A549 (cell line): ENCODE measurements at regions not wholly inside any gene's neighbourhood (a gene's known extent, or its start where the extent isn't known, plus 50 kb on each side); places are given as distances from the start of the nearest gene placed in this dataset.
A peak's percentile ranks its signal among the peaks of the same experiment; 100 is the strongest.

Experiments used
- ATAC-seq, 2 experiments: fragments of 200-7000 bp in 1 of 2; fragments of >200 bp in 1 of 2; cut with Nextera tagmentation in 1 of 2; cut with Tn5 transposase in 1 of 2; 3 replicates each; pipeline versions ENCODE4 v1.8.0 to v1.9.1; 2018 to 2020; ENCODE audit warnings: mild to moderate bottlenecking in 1 of 2, moderate library complexity in 1 of 2
- CTCF ChIA-PET: fragments of 300-600 bp; sonication (Branson Sonifier 250); formaldehyde crosslinking; extraction: SDS; loops from one replicate; lab custom pipeline; 2021; ENCODE audit warnings: antibody characterized with exemption, inconsistent platforms; lab: Yijun Ruan, JAX
- POLR2A ChIA-PET: fragments of 350-600 bp; formaldehyde crosslinking; extraction: SDS; loops from one replicate; lab custom pipeline; 2021; ENCODE audit warnings: antibody characterized with exemption, inconsistent platforms; lab: Yijun Ruan, JAX
- DNase-seq, 2 experiments: peaks; one replicate each; pipeline versions ENCODE4 v3.0.0 to v3.0.0-alpha.2; 2011 to 2016; ENCODE audit warnings: low read depth in 1 of 2, low spot score in 1 of 2
- FAIRE-seq: peaks from 2 replicates; lab custom pipeline; 2011; peaks lifted over from hg19 to GRCh38; lab: Jason Lieb, UNC
- H3K27ac ChIP-seq, 2 experiments: fragments of >200 bp; sonication (Bioruptor Twin); formaldehyde crosslinking; 3 replicates each; pipeline ENCODE4 v1.5.1; 2016 to 2017
- H3K4me1 ChIP-seq: fragments of >200 bp; sonication (Bioruptor Twin); formaldehyde crosslinking; 3 replicates; pipeline ENCODE4 v1.6.1; 2016
- H3K4me2 ChIP-seq: fragments of >200 bp; sonication (Bioruptor Twin); formaldehyde crosslinking; 3 replicates; pipeline ENCODE4 v1.6.1; 2016
- H3K4me3 ChIP-seq: fragments of >200 bp; sonication (Bioruptor Twin); formaldehyde crosslinking; 3 replicates; pipeline ENCODE4 v1.5.1; 2016
- H3K9me3 ChIP-seq: fragments of >200 bp; sonication (Bioruptor Twin); formaldehyde crosslinking; 3 replicates; pipeline ENCODE4 v1.6.1; 2016
- CHD4 ChIP-seq: fragments of 200-600 bp; sonication (generic); IDR thresholded peaks from 2 replicates; pipeline ENCODE4 v1.6.1; 2016; ENCODE audit warnings: antibody characterized with exemption, mild to moderate bottlenecking, borderline replicate concordance
- EHMT2 ChIP-seq: fragments of 200-600 bp; sonication (generic); IDR thresholded peaks from 2 replicates; pipeline ENCODE4 v1.6.1; 2016; ENCODE audit warnings: antibody characterized with exemption, low read depth, mild to moderate bottlenecking, moderate library complexity
- ELK1 ChIP-seq: fragments of 150-350 bp; IDR thresholded peaks from 2 replicates; pipeline ENCODE4 v1.6.1; 2014; ENCODE audit warnings: low read depth, mild to moderate bottlenecking, low read length
- ESRRA ChIP-seq: fragments of 150-350 bp; IDR thresholded peaks from 2 replicates; pipeline ENCODE4 v1.6.1; 2014; ENCODE audit warnings: mild to moderate bottlenecking, low read length, borderline replicate concordance
- HDAC2 ChIP-seq: fragments of 200-600 bp; sonication (generic); IDR thresholded peaks from 2 replicates; pipeline ENCODE4 v1.6.1; 2016
- JUN ChIP-seq, 2 experiments: fragments of >200 bp; sonication (Bioruptor Twin); formaldehyde crosslinking; IDR thresholded peaks; 2 replicates in 1 of 2; 3 replicates in 1 of 2; pipeline ENCODE4 v1.6.1; 2016 to 2017
- KDM5A ChIP-seq: fragments of 200-600 bp; sonication (generic); IDR thresholded peaks from 2 replicates; pipeline ENCODE4 v1.6.1; 2016; ENCODE audit warnings: antibody characterized with exemption, mild to moderate bottlenecking
- MAFK ChIP-seq: fragments of 450-650 bp; IDR thresholded peaks from 2 replicates; pipeline ENCODE4 v1.6.1; 2014; ENCODE audit not compliant: partially characterized antibody
- NPAS2 ChIP-seq: fragments of 250-450 bp; sonication (Bioruptor Pico); IDR thresholded peaks from 2 replicates; pipeline ENCODE4 v1.8.0; 2022; ENCODE audit warnings: mild to moderate bottlenecking, moderate library complexity, borderline replicate concordance
- POLR2A ChIP-seq: IDR thresholded peaks from 2 replicates; pipeline ENCODE4 v1.6.1; 2012; ENCODE audit warnings: mild to moderate bottlenecking, low read length
- RARB ChIP-seq: fragments of 250-450 bp; sonication (Bioruptor Pico); IDR thresholded peaks from 2 replicates; pipeline ENCODE4 v1.8.0; 2021; ENCODE audit warnings: mild to moderate bottlenecking, moderate library complexity
- RCOR1 ChIP-seq: fragments of 150-350 bp; IDR thresholded peaks from 2 replicates; pipeline ENCODE4 v1.6.1; 2014; ENCODE audit warnings: antibody characterized with exemption, low read length, low read depth
- REST ChIP-seq: fragments of 200-600 bp; sonication (generic); IDR thresholded peaks from 2 replicates; pipeline ENCODE4 v1.6.1; 2016; ENCODE audit warnings: antibody characterized with exemption, mild to moderate bottlenecking, moderate library complexity
- RFX5 ChIP-seq: fragments of 450-650 bp; IDR thresholded peaks from 2 replicates; pipeline ENCODE4 v1.7.1; 2014; ENCODE audit warnings: antibody characterized with exemption, mild to moderate bottlenecking, moderate library complexity
- SREBF2 ChIP-seq: fragments of 450-650 bp; IDR thresholded peaks from 2 replicates; pipeline ENCODE4 v1.6.1; 2014; ENCODE audit warnings: mild to moderate bottlenecking, moderate library complexity
- TP53 ChIP-seq: fragments of 250-450 bp; sonication (Bioruptor Pico); IDR thresholded peaks from 2 replicates; pipeline ENCODE4 v1.5.0; 2021; ENCODE audit warnings: mild to moderate bottlenecking, moderate library complexity
- ZC3H11A ChIP-seq: fragments of 450-650 bp; IDR thresholded peaks from 2 replicates; pipeline ENCODE4 v1.6.1; 2014; ENCODE audit warnings: antibody characterized with exemption, mild to moderate bottlenecking
- ZFP36 ChIP-seq: fragments of 450-650 bp; IDR thresholded peaks from 2 replicates; pipeline ENCODE4 v1.6.1; 2014; ENCODE audit warnings: borderline replicate concordance; ENCODE audit not compliant: partially characterized antibody
- WGBS: methylation state at CpG from one replicate; pipeline ENCODE4 v1.1.6; 2017; ENCODE audit errors: missing lambda C conversion rate; 5-methylcytosine and 5-hydroxymethylcytosine counted together
- TF ChIP-seq, protein P1 (sequence below): fragments of 250-450 bp; sonication (Bioruptor Pico); IDR thresholded peaks from 2 replicates; pipeline ENCODE4 v1.5.0; 2020; ENCODE audit warnings: low read depth, mild to moderate bottlenecking, moderate library complexity
- TF ChIP-seq, protein P2 (sequence below): fragments of 450-650 bp; IDR thresholded peaks from 2 replicates; pipeline ENCODE4 v1.6.1; 2014; ENCODE audit warnings: antibody characterized with exemption

DNA sequence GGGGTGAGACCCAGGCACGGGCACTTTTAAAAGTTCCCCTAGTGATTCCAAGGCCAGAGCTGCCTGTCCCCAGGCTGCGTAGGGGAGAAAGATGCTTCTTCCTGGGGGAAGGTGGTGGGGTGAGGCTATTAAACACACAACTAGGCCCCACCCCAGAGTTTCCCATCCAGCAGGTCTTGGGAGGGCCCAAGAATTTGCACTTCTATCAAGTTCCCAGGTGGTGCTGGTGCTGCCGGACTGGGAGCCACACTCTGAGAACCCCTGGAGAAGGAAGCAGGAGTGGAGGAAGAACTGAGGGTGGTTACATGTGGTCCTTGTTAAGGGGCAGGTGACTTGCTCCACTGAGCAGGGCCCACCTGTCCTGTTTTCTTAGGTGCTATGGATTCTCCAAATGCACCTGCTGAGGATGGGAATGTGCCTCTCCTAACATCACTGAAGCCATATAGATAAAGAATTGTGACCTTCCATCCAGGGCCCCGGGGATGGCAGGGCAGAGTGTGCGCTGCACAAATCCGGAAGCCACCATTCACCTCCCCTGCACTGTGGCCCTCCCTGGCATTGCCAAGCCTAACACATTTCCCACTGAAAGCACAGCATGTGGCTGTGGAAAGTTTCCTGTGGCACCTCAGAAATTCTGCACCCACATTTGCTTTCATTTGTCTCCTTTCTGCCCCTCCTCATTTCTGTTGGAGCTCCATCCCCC, 111.5 kb upstream of the MEF2A start:
- FAIRE-seq, result no peak
- no peak for DNase-seq
- Histone ChIP-seq H3K9me3 (no peaks in the 10 kb centered on the region), H3K27ac (peak overlapping the region in 1 of 2 experiments; percentile 45; a peak in 3 of 6 replicates), H3K4me2 (no peak overlapping the region), H3K4me1 (no peaks in the 10 kb centered on the region), H3K4me3 (no peak overlapping the region)
- TF ChIP-seq, protein P1, sequence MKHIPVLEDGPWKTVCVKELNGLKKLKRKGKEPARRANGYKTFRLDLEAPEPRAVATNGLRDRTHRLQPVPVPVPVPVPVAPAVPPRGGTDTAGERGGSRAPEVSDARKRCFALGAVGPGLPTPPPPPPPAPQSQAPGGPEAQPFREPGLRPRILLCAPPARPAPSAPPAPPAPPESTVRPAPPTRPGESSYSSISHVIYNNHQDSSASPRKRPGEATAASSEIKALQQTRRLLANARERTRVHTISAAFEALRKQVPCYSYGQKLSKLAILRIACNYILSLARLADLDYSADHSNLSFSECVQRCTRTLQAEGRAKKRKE (CRISPR knock-in tag), result no peak
- TF ChIP-seq CHD4 (no peak), HDAC2 (no peak), POLR2A (no peak), ELK1 (no peak), ZFP36 (no peak), ESRRA (no peak), EHMT2 (no peak), SREBF2 (no peak), RFX5 (no peak), JUN (IDR thresholded peaks at IDR 0.05) (no peak), ZC3H11A (no peak), NPAS2 (CRISPR knock-in tag) (no peak), TP53 (CRISPR knock-in tag) (no peak), KDM5A (no peak), MAFK (no peak), REST (no peak), RCOR1 (no peak), RARB (CRISPR knock-in tag) (no peak)
- TF ChIP-seq, protein P2, sequence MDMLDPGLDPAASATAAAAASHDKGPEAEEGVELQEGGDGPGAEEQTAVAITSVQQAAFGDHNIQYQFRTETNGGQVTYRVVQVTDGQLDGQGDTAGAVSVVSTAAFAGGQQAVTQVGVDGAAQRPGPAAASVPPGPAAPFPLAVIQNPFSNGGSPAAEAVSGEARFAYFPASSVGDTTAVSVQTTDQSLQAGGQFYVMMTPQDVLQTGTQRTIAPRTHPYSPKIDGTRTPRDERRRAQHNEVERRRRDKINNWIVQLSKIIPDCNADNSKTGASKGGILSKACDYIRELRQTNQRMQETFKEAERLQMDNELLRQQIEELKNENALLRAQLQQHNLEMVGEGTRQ, result no peak
- ChIA-PET CTCF (interaction anchor here (0.6 to 1.1 kb wide), 3 partner anchors 10 to 250 kb away, joined by 3 read pairs; no protein-coding TSS in a partner anchor), POLR2A (no interaction called here)
- WGBS, result 88% methylated on average over 6 of the region's 6 CpGs
- no peak for ATAC-seq
